IMR-90 (cell line): ENCODE measurements at regions not wholly inside any gene's neighbourhood (a gene's known extent, or its start where the extent isn't known, plus 50 kb on each side); places are given as distances from the start of the nearest gene placed in this dataset.

Experiments used
- ATAC-seq: fragments of 200-7000 bp; cut with Tn5 transposase; 2 replicates; pipeline ENCODE4 v1.9.1; 2020; ENCODE audit warnings: low read depth, mild to moderate bottlenecking, moderate library complexity
- BruUV-seq: library from RNA; stranded (reverse); fragments of 400-500 nt; replicated peaks from 2 replicates; lab custom pipeline; 2021; lab: Mats Ljungman, UMichigan
- CTCF ChIA-PET: fragments of 300-600 bp; formaldehyde crosslinking; extraction: SDS; loops from one replicate; lab custom pipeline; 2021; ENCODE audit warnings: antibody characterized with exemption; lab: Yijun Ruan, JAX
- POLR2A ChIA-PET: fragments of 300-600 bp; sonication (Branson Sonifier 250); formaldehyde crosslinking; loops from one replicate; lab custom pipeline; 2022; ENCODE audit warnings: antibody characterized with exemption; ENCODE audit not compliant: unreplicated experiment; lab: Charles Lee
- DNase-seq: peaks from one replicate; pipeline ENCODE4 v3.0.0; 2013
- H2AFZ ChIP-seq: replicated peaks from 2 replicates; pipeline ENCODE3; 2013; ENCODE audit warnings: low read length, mild to moderate bottlenecking; ENCODE audit not compliant: poor library complexity
- H2AK5ac ChIP-seq: 2 replicates; pipeline ENCODE4 v1.6.1; 2013; ENCODE audit warnings: low read depth, low read length, inconsistent platforms
- H2AK9ac ChIP-seq: replicated peaks from 2 replicates; pipeline ENCODE3; 2013; ENCODE audit warnings: mild to moderate bottlenecking, low read depth, low read length, moderate library complexity; ENCODE audit not compliant: poor library complexity
- H2BK120ac ChIP-seq: 2 replicates; pipeline ENCODE4 v1.6.1; 2013; ENCODE audit warnings: low read depth, low read length, inconsistent platforms
- H2BK15ac ChIP-seq: 3 replicates; pipeline ENCODE4 v1.6.1; 2013; ENCODE audit warnings: low read depth, low read length, inconsistent platforms
- H2BK20ac ChIP-seq: 2 replicates; pipeline ENCODE4 v1.6.1; 2013; ENCODE audit warnings: low read depth, mild to moderate bottlenecking, inconsistent platforms, low read length, moderate library complexity
- H2BK5ac ChIP-seq: 2 replicates; pipeline ENCODE4 v1.6.1; 2013; ENCODE audit warnings: mild to moderate bottlenecking, low read depth, low read length, inconsistent platforms; ENCODE audit not compliant: poor library complexity, severe bottlenecking
- H3K14ac ChIP-seq: replicated peaks from 2 replicates; pipeline ENCODE4 v1.6.1; 2013; ENCODE audit warnings: low read depth, low read length, inconsistent platforms
- H3K18ac ChIP-seq: 2 replicates; pipeline ENCODE4 v1.6.1; 2013; ENCODE audit warnings: low read depth, low read length, control low read depth
- H3K23ac ChIP-seq: 2 replicates; pipeline ENCODE4 v1.6.1; 2013; ENCODE audit warnings: low read depth, low read length, inconsistent platforms
- H3K27ac ChIP-seq: 2 replicates; pipeline ENCODE4 v1.5.1; 2013; ENCODE audit warnings: mild to moderate bottlenecking, control low read depth, low read length; ENCODE audit not compliant: insufficient read depth
- H3K27me3 ChIP-seq: 2 replicates; pipeline ENCODE4 v1.6.1; 2013; ENCODE audit warnings: low read length; ENCODE audit not compliant: control insufficient read depth, insufficient read depth
- H3K36me3 ChIP-seq: 2 replicates; pipeline ENCODE4 v1.6.1; 2013; ENCODE audit warnings: low read length, mixed read lengths; ENCODE audit not compliant: control insufficient read depth, insufficient read depth
- H3K4ac ChIP-seq: 2 replicates; pipeline ENCODE4 v1.6.1; 2013; ENCODE audit warnings: low read depth, low read length, inconsistent platforms
- H3K4me1 ChIP-seq: 2 replicates; pipeline ENCODE4 v1.6.1; 2013; ENCODE audit warnings: low read length, mixed read lengths; ENCODE audit not compliant: control insufficient read depth, insufficient read depth
- H3K4me2 ChIP-seq: 2 replicates; pipeline ENCODE4 v1.6.1; 2013; ENCODE audit warnings: low read depth, mild to moderate bottlenecking, control low read depth, low read length, moderate library complexity
- H3K4me3 ChIP-seq: 2 replicates; pipeline ENCODE4 v1.5.1; 2013; ENCODE audit warnings: low read depth, mild to moderate bottlenecking, control low read depth, low read length, moderate library complexity; ENCODE audit not compliant: insufficient read depth
- H3K56ac ChIP-seq: 2 replicates; pipeline ENCODE4 v1.6.1; 2013; ENCODE audit warnings: low read length, inconsistent platforms; ENCODE audit not compliant: insufficient read depth; ENCODE audit errors: extremely low read depth
- H3K79me1 ChIP-seq, 2 experiments: 2 replicates each; pipeline ENCODE4 v1.6.1; 2013; ENCODE audit warnings: low read length in 2 of 2, inconsistent platforms in 1 of 2, low read depth in 1 of 2
- H3K9ac ChIP-seq: 2 replicates; pipeline ENCODE4 v1.6.1; 2013; ENCODE audit warnings: low read depth, low read length, control low read depth
- H3K9me1 ChIP-seq: 2 replicates; pipeline ENCODE4 v1.6.1; 2013; ENCODE audit warnings: low read length, inconsistent platforms; ENCODE audit not compliant: insufficient read depth
- H3K9me3 ChIP-seq: 2 replicates; pipeline ENCODE4 v1.6.1; 2013; ENCODE audit warnings: low read length; ENCODE audit not compliant: control insufficient read depth, insufficient read depth
- H4K20me1 ChIP-seq: 2 replicates; pipeline ENCODE4 v1.6.1; 2013; ENCODE audit warnings: low read length, inconsistent platforms; ENCODE audit not compliant: insufficient read depth
- H4K5ac ChIP-seq: 2 replicates; pipeline ENCODE4 v1.6.1; 2013; ENCODE audit warnings: mild to moderate bottlenecking, low read depth, low read length, control low read depth
- H4K8ac ChIP-seq, 2 experiments: 2 replicates each; pipeline ENCODE4 v1.6.1; 2013; ENCODE audit warnings: low read depth in 2 of 2, low read length in 2 of 2, control low read depth in 1 of 2, inconsistent platforms in 1 of 2
- H4K91ac ChIP-seq: 2 replicates; pipeline ENCODE4 v1.6.1; 2013; ENCODE audit warnings: low read depth, low read length, inconsistent platforms; ENCODE audit not compliant: insufficient read depth
- BHLHE40 ChIP-seq: fragments of 150-350 bp; IDR thresholded peaks from 2 replicates; pipeline ENCODE4 v1.6.1; 2016; ENCODE audit warnings: mild to moderate bottlenecking, low read depth, low read length
- CEBPB ChIP-seq: IDR thresholded peaks from 2 replicates; pipeline ENCODE4 v1.6.1; 2012; ENCODE audit warnings: low read depth, low read length, improper control_type of control experiment
- CHD1 ChIP-seq: IDR thresholded peaks from 2 replicates; pipeline ENCODE4 v1.6.1; 2012; ENCODE audit warnings: low read depth, low read length, improper control_type of control experiment
- FOS ChIP-seq: fragments of 150-350 bp; IDR thresholded peaks from 2 replicates; pipeline ENCODE4 v1.6.1; 2016; ENCODE audit warnings: low read depth, low read length
- MAFK ChIP-seq: IDR thresholded peaks from 2 replicates; pipeline ENCODE4 v1.6.1; 2012; ENCODE audit warnings: low read depth, low read length, improper control_type of control experiment
- MAZ ChIP-seq: IDR thresholded peaks from 2 replicates; pipeline ENCODE4 v1.6.1; 2012; ENCODE audit warnings: low read depth, mild to moderate bottlenecking, low read length, improper control_type of control experiment, moderate library complexity, borderline replicate concordance
- MXI1 ChIP-seq: IDR thresholded peaks from 2 replicates; pipeline ENCODE4 v1.6.1; 2012; ENCODE audit warnings: low read depth, mild to moderate bottlenecking, low read length, moderate library complexity, borderline replicate concordance
- RAD21 ChIP-seq: IDR thresholded peaks from 2 replicates; pipeline ENCODE4 v1.6.1; 2012; ENCODE audit warnings: low read length, improper control_type of control experiment
- RCOR1 ChIP-seq: IDR thresholded peaks from 2 replicates; pipeline ENCODE4 v1.6.1; 2012; ENCODE audit warnings: mild to moderate bottlenecking, low read length, improper control_type of control experiment; ENCODE audit not compliant: insufficient replicate concordance
- SMC3 ChIP-seq: fragments of 150-350 bp; IDR thresholded peaks from 2 replicates; pipeline ENCODE4 v1.6.1; 2016; ENCODE audit warnings: low read depth, mild to moderate bottlenecking, antibody characterized with exemption, low read length, moderate library complexity
- WGBS, 2 experiments: methylation state at CpG; one replicate each; pipeline versions ENCODE4 v1.1.5 to v1.1.7; 2013; ENCODE audit warnings: missing lambda C conversion rate in 2 of 2; ENCODE audit not compliant: insufficient read length in 1 of 2; ENCODE audit errors: extremely low coverage in 2 of 2; 5-methylcytosine and 5-hydroxymethylcytosine counted together
- dilution Hi-C: fragments of 300-500 bp; cut with HindIII; formaldehyde crosslinking; loops from one replicate; pipeline ENCODE4 v1.14.3; 2018; ENCODE audit warnings: low sequenced_read_pairs; ENCODE audit not compliant: unreplicated experiment
- in situ Hi-C: fragments of 300-500 bp; cut with MboI; formaldehyde crosslinking; loops from 3 replicates; pipeline ENCODE4 v1.14.3; 2019; ENCODE audit warnings: low sequenced_read_pairs, inconsistent platforms, mixed read lengths
- intact Hi-C: fragments of 100-400 bp; cut with micrococcal nuclease; formaldehyde crosslinking; loops from 2 replicates; pipeline ENCODE4 v1.10.0; 2022
- TF ChIP-seq, protein P1 (sequence below): fragments of 150-350 bp; IDR thresholded peaks from 2 replicates; pipeline ENCODE4 v1.6.1; 2016; ENCODE audit warnings: low read depth, mild to moderate bottlenecking, low read length, moderate library complexity, borderline replicate concordance
- TF ChIP-seq, protein P2 (sequence below): fragments of 150-350 bp; IDR thresholded peaks from 2 replicates; pipeline ENCODE4 v1.6.1; 2017; ENCODE audit warnings: mild to moderate bottlenecking, antibody characterized with exemption, low read length, low read depth
- TF ChIP-seq, protein P3 (sequence below): conservative IDR thresholded peaks from 2 replicates; pipeline ENCODE4 v1.5.1; 2012; ENCODE audit warnings: mild to moderate bottlenecking, low read depth, low read length, improper control_type of control experiment

DNA sequence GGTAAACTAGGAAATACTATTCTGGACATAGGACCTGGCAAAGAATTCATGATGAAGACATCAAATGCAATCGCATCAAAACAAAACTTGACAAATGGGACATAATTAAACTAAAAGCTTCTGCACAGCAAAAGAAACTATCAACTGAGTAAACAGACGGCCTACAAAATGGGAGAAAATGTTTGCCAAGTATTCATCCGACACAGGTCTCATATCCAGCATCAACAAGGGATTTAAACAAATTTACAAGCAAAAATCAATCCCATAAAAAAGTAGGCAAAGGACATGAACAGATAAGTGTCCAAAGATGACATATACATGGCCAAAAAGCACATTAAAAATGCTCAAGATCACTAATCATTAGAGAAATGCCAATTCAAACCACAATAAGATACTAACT lies 1088.9 kb downstream of the NAALADL2 start:
- no CpG with 5 or more reads among the region's 3 CpGs for WGBS, 2 experiments
- H3K36me3 ChIP-seq, result no peaks in the 10 kb centered on the region
- no peaks in the 10 kb centered on the region for H3K9me1 ChIP-seq
- H2AK5ac ChIP-seq, result no peak overlapping the region
- peaks cover 3% of the 10 kb centered on the region for H3K4me1 ChIP-seq
- H3K27ac ChIP-seq, result no peak overlapping the region
- H2BK120ac ChIP-seq, result no peak overlapping the region
- H3K14ac ChIP-seq, result no peak overlapping the region
- no peak for TF ChIP-seq SMC3
- no peak for TF ChIP-seq CEBPB
- TF ChIP-seq MAFK, result no peak
- no peak for TF ChIP-seq BHLHE40
- TF ChIP-seq, protein P1, sequence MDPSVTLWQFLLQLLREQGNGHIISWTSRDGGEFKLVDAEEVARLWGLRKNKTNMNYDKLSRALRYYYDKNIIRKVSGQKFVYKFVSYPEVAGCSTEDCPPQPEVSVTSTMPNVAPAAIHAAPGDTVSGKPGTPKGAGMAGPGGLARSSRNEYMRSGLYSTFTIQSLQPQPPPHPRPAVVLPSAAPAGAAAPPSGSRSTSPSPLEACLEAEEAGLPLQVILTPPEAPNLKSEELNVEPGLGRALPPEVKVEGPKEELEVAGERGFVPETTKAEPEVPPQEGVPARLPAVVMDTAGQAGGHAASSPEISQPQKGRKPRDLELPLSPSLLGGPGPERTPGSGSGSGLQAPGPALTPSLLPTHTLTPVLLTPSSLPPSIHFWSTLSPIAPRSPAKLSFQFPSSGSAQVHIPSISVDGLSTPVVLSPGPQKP, result no peak
- TF ChIP-seq, protein P2, sequence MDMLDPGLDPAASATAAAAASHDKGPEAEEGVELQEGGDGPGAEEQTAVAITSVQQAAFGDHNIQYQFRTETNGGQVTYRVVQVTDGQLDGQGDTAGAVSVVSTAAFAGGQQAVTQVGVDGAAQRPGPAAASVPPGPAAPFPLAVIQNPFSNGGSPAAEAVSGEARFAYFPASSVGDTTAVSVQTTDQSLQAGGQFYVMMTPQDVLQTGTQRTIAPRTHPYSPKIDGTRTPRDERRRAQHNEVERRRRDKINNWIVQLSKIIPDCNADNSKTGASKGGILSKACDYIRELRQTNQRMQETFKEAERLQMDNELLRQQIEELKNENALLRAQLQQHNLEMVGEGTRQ, result no peak
- TF ChIP-seq MAZ, result no peak
- no peak for TF ChIP-seq CHD1
- TF ChIP-seq, protein P3, sequence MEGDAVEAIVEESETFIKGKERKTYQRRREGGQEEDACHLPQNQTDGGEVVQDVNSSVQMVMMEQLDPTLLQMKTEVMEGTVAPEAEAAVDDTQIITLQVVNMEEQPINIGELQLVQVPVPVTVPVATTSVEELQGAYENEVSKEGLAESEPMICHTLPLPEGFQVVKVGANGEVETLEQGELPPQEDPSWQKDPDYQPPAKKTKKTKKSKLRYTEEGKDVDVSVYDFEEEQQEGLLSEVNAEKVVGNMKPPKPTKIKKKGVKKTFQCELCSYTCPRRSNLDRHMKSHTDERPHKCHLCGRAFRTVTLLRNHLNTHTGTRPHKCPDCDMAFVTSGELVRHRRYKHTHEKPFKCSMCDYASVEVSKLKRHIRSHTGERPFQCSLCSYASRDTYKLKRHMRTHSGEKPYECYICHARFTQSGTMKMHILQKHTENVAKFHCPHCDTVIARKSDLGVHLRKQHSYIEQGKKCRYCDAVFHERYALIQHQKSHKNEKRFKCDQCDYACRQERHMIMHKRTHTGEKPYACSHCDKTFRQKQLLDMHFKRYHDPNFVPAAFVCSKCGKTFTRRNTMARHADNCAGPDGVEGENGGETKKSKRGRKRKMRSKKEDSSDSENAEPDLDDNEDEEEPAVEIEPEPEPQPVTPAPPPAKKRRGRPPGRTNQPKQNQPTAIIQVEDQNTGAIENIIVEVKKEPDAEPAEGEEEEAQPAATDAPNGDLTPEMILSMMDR, result no peak
- TF ChIP-seq RAD21, result no peak
- no peak for TF ChIP-seq MXI1
- no peak for TF ChIP-seq RCOR1
- TF ChIP-seq FOS, result no peak
- ATAC-seq (no peak), DNase-seq (no peak)
- H4K8ac ChIP-seq, result no peak overlapping the region
- no TSS peak for BruUV-seq
- H4K5ac ChIP-seq, result no peak overlapping the region
- H2BK15ac ChIP-seq, result no peak overlapping the region
- no peaks in the 10 kb centered on the region for H3K9me3 ChIP-seq
- intact Hi-C loops, result no loop called here
- no peak overlapping the region for H4K91ac ChIP-seq
- H3K23ac ChIP-seq, result no peak overlapping the region
- no peaks in the 10 kb centered on the region for H3K27me3 ChIP-seq
- H3K18ac ChIP-seq, result no peak overlapping the region
- no peak overlapping the region for H2BK20ac ChIP-seq
- H3K79me1 ChIP-seq, result no peaks in the 10 kb centered on the region
- H4K20me1 ChIP-seq, result no peaks in the 10 kb centered on the region
- H3K4me2 ChIP-seq, result no peak overlapping the region
- H3K4ac ChIP-seq, result no peak overlapping the region
- H2AK9ac ChIP-seq, result no peak overlapping the region
- no peak overlapping the region for H3K56ac ChIP-seq
- no peak overlapping the region for H3K9ac ChIP-seq
- in situ Hi-C loops, result no loop called here
- no peak overlapping the region for H2BK5ac ChIP-seq
- dilution Hi-C loops, result no loop called here
- CTCF ChIA-PET, result interaction anchor here (0.7 kb wide), 1 partner anchor 17 kb away, joined by 4 read pairs; no protein-coding TSS in a partner anchor
- no peak overlapping the region for H3K4me3 ChIP-seq
- POLR2A ChIA-PET, result no interaction called here
- H2AFZ ChIP-seq, result no peak overlapping the region
